HepG2 (cell line): ENCODE measurements at regions not wholly inside any gene's neighbourhood (a gene's known extent, or its start where the extent isn't known, plus 50 kb on each side); places are given as distances from the start of the nearest gene placed in this dataset.

Source experiments
- ATAC-seq: fragments of 200-7000 bp; cut with Tn5 transposase; 3 replicates; pipeline ENCODE4 v1.9.1; 2020; ENCODE audit warnings: mild to moderate bottlenecking, moderate library complexity
- BruUV-seq: library from RNA; stranded (reverse); fragments of 400-500 nt; replicated peaks from 2 replicates; lab custom pipeline; 2021; lab: Mats Ljungman, UMichigan
- CTCF ChIA-PET: fragments of 300-600 bp; formaldehyde crosslinking; extraction: SDS; loops from one replicate; lab custom pipeline; 2021; ENCODE audit warnings: low total read pairs, inconsistent platforms, low intra/inter-chr PET ratio; lab: Yijun Ruan, JAX
- POLR2A ChIA-PET: fragments of 350-600 bp; sonication (Branson Sonifier 250); formaldehyde crosslinking; loops from one replicate; lab custom pipeline; 2020; ENCODE audit warnings: antibody characterized with exemption, inconsistent platforms; lab: Yijun Ruan, JAX
- DNase-seq: peaks from one replicate; pipeline ENCODE4 v3.0.0-alpha.2; 2015; ENCODE audit warnings: low spot score
- FAIRE-seq: peaks from 3 replicates; lab custom pipeline; 2011; peaks lifted over from hg19 to GRCh38; lab: Jason Lieb, UNC
- H2AFZ ChIP-seq: one replicate; pipeline ENCODE4 v1.6.1; 2011; ENCODE audit warnings: low read length, inconsistent platforms
- H3K27ac ChIP-seq: fragments of 300-600 bp; 3 replicates; pipeline ENCODE4 v1.8.0; 2011; ENCODE audit warnings: mixed run types, mild to moderate bottlenecking, mixed read lengths, low read length, inconsistent platforms; ENCODE audit not compliant: insufficient read depth; ENCODE audit errors: extremely low read length
- H3K27me3 ChIP-seq, 2 experiments: fragments of 200-600 bp in 1 of 2; 2 replicates in 1 of 2; 3 replicates in 1 of 2; pipeline versions ENCODE4 v1.6.0 to v1.8.0; 2011; ENCODE audit warnings: low read length in 2 of 2, mild to moderate bottlenecking in 2 of 2, moderate library complexity in 2 of 2, inconsistent platforms in 1 of 2; ENCODE audit not compliant: insufficient read depth in 2 of 2, control insufficient read depth in 1 of 2
- H3K36me3 ChIP-seq, 2 experiments: fragments of 200-600 bp in 1 of 2; replicated peaks in 1 of 2; 2 replicates in 1 of 2; 3 replicates in 1 of 2; pipeline versions ENCODE4 v1.5.1 to v1.8.0; 2011; ENCODE audit warnings: low read length in 2 of 2, inconsistent platforms in 1 of 2; ENCODE audit not compliant: insufficient read depth in 2 of 2, control insufficient read depth in 1 of 2
- H3K4me1 ChIP-seq: 2 replicates; pipeline ENCODE4 v1.5.1; 2012; ENCODE audit warnings: low read length, inconsistent platforms; ENCODE audit not compliant: insufficient read depth
- H3K4me2 ChIP-seq: 2 replicates; pipeline ENCODE4 v1.6.0; 2011; ENCODE audit warnings: low read depth, low read length, inconsistent platforms
- H3K4me3 ChIP-seq, 3 experiments: fragments of 200-600 bp in 1 of 3; sonication (generic), shearing (Covaris generic) in 1 of 3; replicated peaks in 1 of 3; 2 replicates each; pipeline ENCODE4 v1.5.1; 2011 to 2016; ENCODE audit warnings: low read length in 3 of 3, inconsistent platforms in 2 of 3, low read depth in 2 of 3, mild to moderate bottlenecking in 2 of 3, control low read depth in 1 of 3, mixed read lengths in 1 of 3; ENCODE audit not compliant: insufficient read depth in 1 of 3
- H3K79me2 ChIP-seq: one replicate; pipeline ENCODE4 v1.6.1; 2011; ENCODE audit warnings: low read length, inconsistent platforms; ENCODE audit not compliant: insufficient read depth
- H3K9ac ChIP-seq: 2 replicates; pipeline ENCODE4 v1.6.0; 2011; ENCODE audit warnings: mild to moderate bottlenecking, low read depth, low read length, inconsistent platforms; ENCODE audit not compliant: insufficient read depth
- H3K9me3 ChIP-seq: 2 replicates; pipeline ENCODE4 v1.5.1; 2012; ENCODE audit warnings: mild to moderate bottlenecking, low read length
- H4K20me1 ChIP-seq: 2 replicates; pipeline ENCODE4 v1.6.0; 2011; ENCODE audit warnings: inconsistent platforms, mild to moderate bottlenecking, low read length, moderate library complexity; ENCODE audit not compliant: insufficient read depth
- CCAR2 ChIP-seq: fragments of 200-400 bp; formaldehyde crosslinking; optimal IDR thresholded peaks from 2 replicates; pipeline ENCODE3; 2018; ENCODE audit warnings: low read depth, mild to moderate bottlenecking, low read length, moderate library complexity
- HMG20B ChIP-seq: conservative IDR thresholded peaks from 2 replicates; pipeline ENCODE4 v1.6.1; 2016; ENCODE audit warnings: missing genetic modification reagents, missing compliant biosample characterization
- HNF4A ChIP-seq: sonication (generic); formaldehyde crosslinking; IDR thresholded peaks from 2 replicates; pipeline ENCODE4 v1.4.0; 2020; ENCODE audit warnings: missing genetic modification reagents
- KMT2B ChIP-seq: IDR thresholded peaks from 2 replicates; pipeline ENCODE4 v1.6.1; 2016; ENCODE audit warnings: missing genetic modification reagents, missing compliant biosample characterization
- MED13 ChIP-seq: sonication (generic); formaldehyde crosslinking; IDR thresholded peaks from 2 replicates; pipeline ENCODE4 v1.5.0; 2020; ENCODE audit warnings: missing genetic modification reagents
- ZNF143 ChIP-seq: sonication (generic); formaldehyde crosslinking; IDR thresholded peaks from 2 replicates; pipeline ENCODE4 v1.4.0; 2020; ENCODE audit warnings: missing genetic modification reagents
- ZNF749 ChIP-seq: sonication (generic); formaldehyde crosslinking; IDR thresholded peaks from 2 replicates; pipeline ENCODE4 v1.8.0; 2022; ENCODE audit warnings: mild to moderate bottlenecking, missing genetic modification reagents, moderate library complexity, borderline replicate concordance
- WGBS: methylation state at CpG from one replicate; pipeline ENCODE4 v1.1.6; 2017; ENCODE audit warnings: low lambda C conversion rate; 5-methylcytosine and 5-hydroxymethylcytosine counted together
- in situ Hi-C: cut with HindIII; loops from 2 replicates; pipeline ENCODE4 v1.10.0; 2017; ENCODE audit warnings: low pct_unique_long_range_greater_than_20kb; ENCODE audit not compliant: extremely low pct_ligation_motif_present
- intact Hi-C: fragments of 100-400 bp; cut with micrococcal nuclease; formaldehyde crosslinking; loops from one replicate; pipeline ENCODE4 v1.10.0; 2022; ENCODE audit not compliant: unreplicated experiment
- TF ChIP-seq, protein P1 (sequence below): sonication (generic); formaldehyde crosslinking; IDR thresholded peaks from 2 replicates; pipeline ENCODE4 v1.9.0; 2021; ENCODE audit warnings: missing genetic modification reagents, borderline replicate concordance
- TF ChIP-seq, protein P2 (sequence below): sonication (generic); formaldehyde crosslinking; IDR thresholded peaks from 2 replicates; pipeline ENCODE4 v1.8.0; 2022; ENCODE audit warnings: low read depth, missing genetic modification reagents
- TF ChIP-seq, protein P3 (sequence below): sonication (generic); formaldehyde crosslinking; IDR thresholded peaks from 2 replicates; pipeline ENCODE4 v1.4.0; 2020; ENCODE audit warnings: missing genetic modification reagents
- TF ChIP-seq, protein P4 (sequence below): sonication (generic); formaldehyde crosslinking; IDR thresholded peaks from 2 replicates; pipeline ENCODE4 v1.4.0; 2020; ENCODE audit warnings: mild to moderate bottlenecking, missing genetic modification reagents
- TF ChIP-seq, protein P5 (sequence below): sonication (generic); formaldehyde crosslinking; conservative IDR thresholded peaks from 2 replicates; pipeline ENCODE4 v1.8.0; 2022; ENCODE audit warnings: low read depth, missing genetic modification reagents

DNA sequence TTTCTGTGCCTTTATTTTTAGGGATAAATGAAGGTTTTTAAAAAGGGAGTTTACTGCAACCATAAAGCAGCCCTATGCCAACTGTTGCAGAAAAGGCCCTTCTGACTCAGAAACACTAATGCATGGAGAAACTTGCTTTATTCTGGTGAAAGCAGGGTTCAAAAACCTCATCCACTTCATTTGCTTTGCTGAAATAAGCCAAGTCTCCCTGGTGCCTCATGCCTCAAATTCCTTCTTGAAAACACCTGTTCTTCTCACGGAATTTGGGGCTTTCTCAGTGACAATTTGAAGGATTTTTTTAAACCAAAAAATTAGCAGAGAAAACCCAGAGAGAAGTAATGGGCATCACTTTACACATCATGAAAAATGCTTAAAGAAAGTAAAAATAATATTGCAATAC, 349.0 kb downstream of the PCDH7 start:
- 0% methylated on average over 1 of the region's 1 CpG for WGBS
- Histone ChIP-seq H3K79me2 (no peaks in the 10 kb centered on the region), H3K9ac (no peak overlapping the region), H3K4me1 (no peaks in the 10 kb centered on the region), H3K27ac (no peak overlapping the region), H3K36me3 (no peaks in the 10 kb centered on the region), H2AFZ (no peak overlapping the region), H4K20me1 (no peaks in the 10 kb centered on the region), H3K27me3 (no peaks in the 10 kb centered on the region), H3K9me3 (no peaks in the 10 kb centered on the region), H3K4me2 (no peak overlapping the region), H3K4me3 (no peak overlapping the region)
- CTCF ChIA-PET: no interaction called here
- intact Hi-C loops (no loop called here), in situ Hi-C loops (no loop called here)
- ATAC-seq: no peak
- POLR2A ChIA-PET: no interaction called here
- TF ChIP-seq ZNF143 (CRISPR knock-in tag) (no peak), ZNF749 (no peak), CCAR2 (no peak), KMT2B (CRISPR knock-in tag) (no peak), HNF4A (no peak), HMG20B (no peak), MED13 (no peak)
- TF ChIP-seq, protein P1, sequence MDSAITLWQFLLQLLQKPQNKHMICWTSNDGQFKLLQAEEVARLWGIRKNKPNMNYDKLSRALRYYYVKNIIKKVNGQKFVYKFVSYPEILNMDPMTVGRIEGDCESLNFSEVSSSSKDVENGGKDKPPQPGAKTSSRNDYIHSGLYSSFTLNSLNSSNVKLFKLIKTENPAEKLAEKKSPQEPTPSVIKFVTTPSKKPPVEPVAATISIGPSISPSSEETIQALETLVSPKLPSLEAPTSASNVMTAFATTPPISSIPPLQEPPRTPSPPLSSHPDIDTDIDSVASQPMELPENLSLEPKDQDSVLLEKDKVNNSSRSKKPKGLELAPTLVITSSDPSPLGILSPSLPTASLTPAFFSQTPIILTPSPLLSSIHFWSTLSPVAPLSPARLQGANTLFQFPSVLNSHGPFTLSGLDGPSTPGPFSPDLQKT (CRISPR knock-in tag): no peak
- TF ChIP-seq, protein P2, sequence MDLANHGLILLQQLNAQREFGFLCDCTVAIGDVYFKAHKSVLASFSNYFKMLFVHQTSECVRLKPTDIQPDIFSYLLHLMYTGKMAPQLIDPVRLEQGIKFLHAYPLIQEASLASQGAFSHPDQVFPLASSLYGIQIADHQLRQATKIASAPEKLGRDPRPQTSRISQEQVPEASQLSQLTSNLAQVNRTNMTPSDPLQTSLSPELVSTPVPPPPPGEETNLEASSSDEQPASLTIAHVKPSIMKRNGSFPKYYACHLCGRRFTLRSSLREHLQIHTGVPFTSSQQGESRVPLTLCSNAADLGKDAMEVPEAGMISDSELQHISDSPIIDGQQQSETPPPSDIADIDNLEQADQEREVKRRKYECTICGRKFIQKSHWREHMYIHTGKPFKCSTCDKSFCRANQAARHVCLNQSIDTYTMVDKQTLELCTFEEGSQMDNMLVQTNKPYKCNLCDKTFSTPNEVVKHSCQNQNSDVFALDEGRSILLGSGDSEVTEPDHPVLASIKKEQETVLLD (CRISPR knock-in tag): no peak
- TF ChIP-seq, protein P3, sequence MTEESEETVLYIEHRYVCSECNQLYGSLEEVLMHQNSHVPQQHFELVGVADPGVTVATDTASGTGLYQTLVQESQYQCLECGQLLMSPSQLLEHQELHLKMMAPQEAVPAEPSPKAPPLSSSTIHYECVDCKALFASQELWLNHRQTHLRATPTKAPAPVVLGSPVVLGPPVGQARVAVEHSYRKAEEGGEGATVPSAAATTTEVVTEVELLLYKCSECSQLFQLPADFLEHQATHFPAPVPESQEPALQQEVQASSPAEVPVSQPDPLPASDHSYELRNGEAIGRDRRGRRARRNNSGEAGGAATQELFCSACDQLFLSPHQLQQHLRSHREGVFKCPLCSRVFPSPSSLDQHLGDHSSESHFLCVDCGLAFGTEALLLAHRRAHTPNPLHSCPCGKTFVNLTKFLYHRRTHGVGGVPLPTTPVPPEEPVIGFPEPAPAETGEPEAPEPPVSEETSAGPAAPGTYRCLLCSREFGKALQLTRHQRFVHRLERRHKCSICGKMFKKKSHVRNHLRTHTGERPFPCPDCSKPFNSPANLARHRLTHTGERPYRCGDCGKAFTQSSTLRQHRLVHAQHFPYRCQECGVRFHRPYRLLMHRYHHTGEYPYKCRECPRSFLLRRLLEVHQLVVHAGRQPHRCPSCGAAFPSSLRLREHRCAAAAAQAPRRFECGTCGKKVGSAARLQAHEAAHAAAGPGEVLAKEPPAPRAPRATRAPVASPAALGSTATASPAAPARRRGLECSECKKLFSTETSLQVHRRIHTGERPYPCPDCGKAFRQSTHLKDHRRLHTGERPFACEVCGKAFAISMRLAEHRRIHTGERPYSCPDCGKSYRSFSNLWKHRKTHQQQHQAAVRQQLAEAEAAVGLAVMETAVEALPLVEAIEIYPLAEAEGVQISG: no peak
- TF ChIP-seq, protein P4, sequence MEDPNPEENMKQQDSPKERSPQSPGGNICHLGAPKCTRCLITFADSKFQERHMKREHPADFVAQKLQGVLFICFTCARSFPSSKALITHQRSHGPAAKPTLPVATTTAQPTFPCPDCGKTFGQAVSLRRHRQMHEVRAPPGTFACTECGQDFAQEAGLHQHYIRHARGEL (CRISPR knock-in tag): no peak
- TF ChIP-seq, protein P5, sequence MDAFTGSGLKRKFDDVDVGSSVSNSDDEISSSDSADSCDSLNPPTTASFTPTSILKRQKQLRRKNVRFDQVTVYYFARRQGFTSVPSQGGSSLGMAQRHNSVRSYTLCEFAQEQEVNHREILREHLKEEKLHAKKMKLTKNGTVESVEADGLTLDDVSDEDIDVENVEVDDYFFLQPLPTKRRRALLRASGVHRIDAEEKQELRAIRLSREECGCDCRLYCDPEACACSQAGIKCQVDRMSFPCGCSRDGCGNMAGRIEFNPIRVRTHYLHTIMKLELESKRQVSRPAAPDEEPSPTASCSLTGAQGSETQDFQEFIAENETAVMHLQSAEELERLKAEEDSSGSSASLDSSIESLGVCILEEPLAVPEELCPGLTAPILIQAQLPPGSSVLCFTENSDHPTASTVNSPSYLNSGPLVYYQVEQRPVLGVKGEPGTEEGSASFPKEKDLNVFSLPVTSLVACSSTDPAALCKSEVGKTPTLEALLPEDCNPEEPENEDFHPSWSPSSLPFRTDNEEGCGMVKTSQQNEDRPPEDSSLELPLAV: no peak
- no peak for DNase-seq
- no peak for FAIRE-seq
- no TSS peak for BruUV-seq
